Endothelial cell of umbilical vein (primary cell): ENCODE measurements at regions not wholly inside any gene's neighbourhood (a gene's known extent, or its start where the extent isn't known, plus 50 kb on each side); places are given as distances from the start of the nearest gene placed in this dataset.

Source experiments
- FOS ChIP-seq: IDR thresholded peaks from 2 replicates; pipeline ENCODE4 v1.6.1; 2011; ENCODE audit warnings: mild to moderate bottlenecking, low read length, moderate library complexity, borderline replicate concordance; ENCODE audit not compliant: insufficient read depth
- POLR2A ChIP-seq: IDR thresholded peaks from 2 replicates; pipeline ENCODE4 v1.6.1; 2012; ENCODE audit warnings: low read depth, mild to moderate bottlenecking, control low read depth, low read length
- POLR2AphosphoS5 ChIP-seq: IDR thresholded peaks from 2 replicates; pipeline ENCODE4 v1.6.1; 2012; ENCODE audit warnings: low read depth, mild to moderate bottlenecking, control low read depth, low read length, moderate library complexity; ENCODE audit not compliant: insufficient read depth
- TF ChIP-seq, protein P1 (sequence below): IDR thresholded peaks from 2 replicates; pipeline ENCODE4 v1.6.1; 2011; ENCODE audit not compliant: insufficient read depth, insufficient read length

DNA sequence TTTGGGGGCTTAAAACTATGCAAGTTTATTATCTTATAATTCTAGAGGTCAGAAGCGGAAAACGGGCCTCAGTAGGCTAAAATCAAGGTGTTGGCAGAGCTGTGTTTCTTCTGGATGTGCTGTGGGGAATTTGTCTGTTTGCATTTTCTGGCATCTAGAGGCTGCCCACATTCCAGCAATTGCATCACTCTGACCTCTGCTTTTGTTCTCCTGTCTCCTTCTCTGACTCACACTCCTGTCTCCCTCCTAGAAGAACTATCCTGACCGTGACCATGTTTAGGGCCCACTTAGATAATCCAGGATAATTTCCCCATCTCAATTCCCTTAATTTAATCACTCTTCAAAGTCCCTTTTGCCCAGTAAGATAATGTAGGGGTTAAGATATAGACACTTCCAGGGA lies 127.4 kb upstream of the DEPDC1 start:
- no peak for TF ChIP-seq POLR2A
- TF ChIP-seq POLR2AphosphoS5, result no peak
- TF ChIP-seq FOS, result peak; percentile 43
- TF ChIP-seq, protein P1, sequence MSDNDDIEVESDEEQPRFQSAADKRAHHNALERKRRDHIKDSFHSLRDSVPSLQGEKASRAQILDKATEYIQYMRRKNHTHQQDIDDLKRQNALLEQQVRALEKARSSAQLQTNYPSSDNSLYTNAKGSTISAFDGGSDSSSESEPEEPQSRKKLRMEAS, result no peak
